WERI-Rb-1 (cell line): ENCODE measurements at regions not wholly inside any gene's neighbourhood (a gene's known extent, or its start where the extent isn't known, plus 50 kb on each side); places are given as distances from the start of the nearest gene placed in this dataset.
"Not testable (repeated sequence)": the region's sequence is repeated elsewhere in the genome, so short reads cannot be mapped to it uniquely, and the experiment has no call there.

ENCODE experiments used
- DNase-seq: peaks from one replicate; pipeline ENCODE4 v3.0.0-alpha.2; 2020
- H3K27ac ChIP-seq: fragments of 250-450 bp; sonication (Bioruptor Pico); 2 replicates; pipeline ENCODE4 v1.5.1; 2020; ENCODE audit warnings: mild to moderate bottlenecking, moderate library complexity
- H3K27me3 ChIP-seq: fragments of 250-450 bp; sonication (Bioruptor Pico); 2 replicates; pipeline ENCODE4 v1.5.1; 2021; ENCODE audit warnings: mild to moderate bottlenecking, low read depth, moderate library complexity; ENCODE audit not compliant: insufficient read depth, severe bottlenecking
- H3K36me3 ChIP-seq: fragments of 250-450 bp; sonication (Bioruptor Pico); 2 replicates; pipeline ENCODE4 v1.5.1; 2020; ENCODE audit warnings: mild to moderate bottlenecking, moderate library complexity
- H3K4me3 ChIP-seq: 2 replicates; pipeline ENCODE4 v1.5.1; 2011; ENCODE audit warnings: low read depth, mild to moderate bottlenecking, control low read depth, low read length
- H3K9me3 ChIP-seq: fragments of 250-450 bp; sonication (Bioruptor Pico); 2 replicates; pipeline ENCODE4 v1.5.1; 2021; ENCODE audit warnings: mild to moderate bottlenecking, moderate library complexity; ENCODE audit not compliant: severe bottlenecking
- TF ChIP-seq, protein P1 (sequence below): IDR thresholded peaks from 2 replicates; pipeline ENCODE4 v1.5.1; 2011; ENCODE audit warnings: low read depth, mild to moderate bottlenecking, control low read depth, inconsistent platforms, low read length

DNA sequence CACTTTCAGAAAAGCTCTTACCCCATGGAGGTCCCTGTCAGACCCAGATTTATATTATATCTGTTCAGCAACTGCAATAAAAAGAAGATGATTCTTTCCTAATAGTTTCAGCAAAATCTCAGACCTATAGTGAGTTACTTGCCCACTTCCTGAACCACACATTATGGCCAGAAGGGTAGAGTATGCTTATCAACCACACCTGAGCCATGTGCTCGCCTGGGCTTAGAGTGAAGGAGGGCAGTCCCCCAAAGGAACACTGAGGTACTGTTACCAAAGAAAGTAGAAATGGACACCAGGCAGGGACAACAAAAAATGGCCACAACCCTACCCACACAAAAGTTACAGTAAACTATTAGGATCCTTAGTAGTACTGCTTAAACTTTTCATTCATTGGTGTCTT lies 128.7 kb downstream of the ZNF608 start:
- Histone ChIP-seq H3K27ac (no peak overlapping the region), H3K27me3 (no peaks in the 10 kb centered on the region), H3K9me3 (no peaks in the 10 kb centered on the region), H3K36me3 (no peaks in the 10 kb centered on the region), H3K4me3 (no peak overlapping the region)
- TF ChIP-seq, protein P1, sequence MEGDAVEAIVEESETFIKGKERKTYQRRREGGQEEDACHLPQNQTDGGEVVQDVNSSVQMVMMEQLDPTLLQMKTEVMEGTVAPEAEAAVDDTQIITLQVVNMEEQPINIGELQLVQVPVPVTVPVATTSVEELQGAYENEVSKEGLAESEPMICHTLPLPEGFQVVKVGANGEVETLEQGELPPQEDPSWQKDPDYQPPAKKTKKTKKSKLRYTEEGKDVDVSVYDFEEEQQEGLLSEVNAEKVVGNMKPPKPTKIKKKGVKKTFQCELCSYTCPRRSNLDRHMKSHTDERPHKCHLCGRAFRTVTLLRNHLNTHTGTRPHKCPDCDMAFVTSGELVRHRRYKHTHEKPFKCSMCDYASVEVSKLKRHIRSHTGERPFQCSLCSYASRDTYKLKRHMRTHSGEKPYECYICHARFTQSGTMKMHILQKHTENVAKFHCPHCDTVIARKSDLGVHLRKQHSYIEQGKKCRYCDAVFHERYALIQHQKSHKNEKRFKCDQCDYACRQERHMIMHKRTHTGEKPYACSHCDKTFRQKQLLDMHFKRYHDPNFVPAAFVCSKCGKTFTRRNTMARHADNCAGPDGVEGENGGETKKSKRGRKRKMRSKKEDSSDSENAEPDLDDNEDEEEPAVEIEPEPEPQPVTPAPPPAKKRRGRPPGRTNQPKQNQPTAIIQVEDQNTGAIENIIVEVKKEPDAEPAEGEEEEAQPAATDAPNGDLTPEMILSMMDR = no peak
- no peak for DNase-seq

DNA sequence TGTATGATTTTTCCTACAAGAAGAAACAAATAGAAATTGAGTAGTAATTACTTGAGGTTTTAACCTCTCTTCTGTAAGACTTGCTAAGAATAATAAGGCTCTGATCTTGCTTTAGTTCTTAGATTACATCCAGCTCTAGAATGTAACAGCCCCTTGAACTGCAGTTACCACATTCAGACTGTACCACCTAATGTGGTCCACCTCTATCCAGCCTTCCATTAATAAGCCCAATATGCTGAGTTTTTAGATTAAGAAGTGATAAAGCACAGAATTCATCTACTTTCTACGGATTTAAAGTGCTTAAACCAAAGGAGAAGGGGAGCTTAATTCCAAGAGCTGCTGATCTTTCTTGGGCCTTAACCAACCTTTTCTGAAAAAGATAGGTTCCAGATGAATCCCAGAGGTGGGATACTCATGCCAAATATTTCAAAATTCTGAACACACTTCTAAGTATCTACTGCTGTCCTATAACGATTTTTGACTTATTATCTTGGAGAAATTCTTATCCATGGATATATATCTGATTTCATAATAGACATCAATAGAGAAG lies 131.5 kb downstream of the ZNF608 start:
- Histone ChIP-seq H3K36me3 (no peaks in the 10 kb centered on the region), H3K27ac (no peak overlapping the region), H3K4me3 (no peak overlapping the region), H3K9me3 (no peaks in the 10 kb centered on the region), H3K27me3 (no peaks in the 10 kb centered on the region)
- DNase-seq = no peak
- TF ChIP-seq, protein P1 = no peak

DNA sequence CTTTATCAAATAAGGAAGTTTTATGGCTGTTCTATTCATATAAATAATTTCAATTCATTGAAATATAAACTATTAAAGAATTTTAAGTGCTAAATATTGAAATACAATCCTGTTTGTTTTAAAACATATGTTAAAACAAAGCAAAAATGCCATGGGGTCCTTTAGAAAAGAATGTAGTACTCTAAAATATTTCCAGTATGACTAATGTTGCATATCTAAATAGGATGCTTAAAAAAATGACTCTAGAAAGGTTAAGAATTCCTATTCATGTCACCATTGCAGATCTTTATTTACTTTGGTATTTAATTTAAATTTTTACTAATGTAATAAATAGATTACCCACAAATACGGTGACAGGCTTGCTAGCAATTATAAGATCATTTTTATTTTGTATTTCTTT lies 132.3 kb downstream of the ZNF608 start:
- no peaks in the 10 kb centered on the region for H3K9me3 ChIP-seq
- H3K36me3 ChIP-seq = no peaks in the 10 kb centered on the region
- TF ChIP-seq, protein P1 = no peak
- H3K27me3 ChIP-seq = no peaks in the 10 kb centered on the region
- H3K4me3 ChIP-seq = no peak overlapping the region
- H3K27ac ChIP-seq = no peak overlapping the region
- no peak for DNase-seq

DNA sequence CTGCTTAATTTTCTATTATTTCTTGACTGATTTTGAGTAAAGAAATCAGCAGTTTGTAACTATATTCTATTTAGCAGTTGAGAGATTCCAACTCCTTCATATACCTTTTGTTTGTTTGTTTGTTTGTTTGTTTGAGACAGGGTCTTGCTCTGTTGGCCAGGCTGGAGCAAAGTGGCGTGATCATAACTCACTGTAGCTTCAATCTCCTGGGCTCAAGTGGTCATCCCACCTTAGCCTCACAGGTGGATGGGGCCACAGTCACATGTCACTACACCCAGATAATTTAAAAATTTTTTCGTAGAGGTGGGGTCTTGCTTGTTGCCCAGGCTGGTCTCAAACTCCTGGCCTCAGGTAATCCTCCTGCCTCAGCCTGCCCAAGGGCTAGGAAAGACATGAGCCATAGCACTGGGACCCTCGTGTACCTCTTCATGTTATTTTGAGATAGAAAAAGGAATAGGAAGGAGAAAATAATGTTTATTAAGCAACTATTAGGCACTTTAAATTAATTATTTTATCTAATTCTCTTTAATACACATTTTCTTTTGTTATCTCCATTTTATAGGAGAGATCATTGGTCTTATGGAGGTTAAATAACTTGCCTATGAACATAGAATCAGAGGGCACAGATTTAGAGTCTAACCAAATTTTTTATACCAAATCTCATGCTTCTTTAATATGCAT lies 133.0 kb downstream of the ZNF608 start:
- no peak overlapping the region for H3K4me3 ChIP-seq
- DNase-seq = no peak
- no peaks in the 10 kb centered on the region for H3K27me3 ChIP-seq
- no peaks in the 10 kb centered on the region for H3K9me3 ChIP-seq
- TF ChIP-seq, protein P1 = no peak
- H3K36me3 ChIP-seq = no peaks in the 10 kb centered on the region
- H3K27ac ChIP-seq = no peak overlapping the region

DNA sequence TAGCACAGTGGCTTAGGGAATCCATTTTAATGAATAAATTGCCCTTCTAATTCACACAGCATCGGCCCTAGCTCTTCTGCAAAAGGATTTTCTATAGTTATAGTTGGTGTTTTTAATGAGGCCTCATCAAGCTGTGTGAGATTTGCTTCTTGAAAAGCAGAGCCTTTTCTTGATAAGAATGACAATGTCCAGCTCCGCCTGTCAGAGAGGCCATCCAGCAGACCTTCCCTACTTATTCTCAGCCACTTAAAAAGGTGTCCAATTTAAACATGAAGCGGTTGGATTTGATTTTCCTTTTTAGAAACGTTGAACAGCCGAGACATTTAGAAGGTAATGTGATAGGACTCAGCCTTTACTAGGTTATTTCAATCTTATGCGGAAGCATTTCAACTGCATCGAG lies 134.4 kb downstream of the ZNF608 start:
- no peaks in the 10 kb centered on the region for H3K27me3 ChIP-seq
- DNase-seq = no peak
- H3K9me3 ChIP-seq = no peaks in the 10 kb centered on the region
- TF ChIP-seq, protein P1 = no peak
- no peak overlapping the region for H3K4me3 ChIP-seq
- H3K27ac ChIP-seq = no peak overlapping the region
- H3K36me3 ChIP-seq = no peaks in the 10 kb centered on the region

DNA sequence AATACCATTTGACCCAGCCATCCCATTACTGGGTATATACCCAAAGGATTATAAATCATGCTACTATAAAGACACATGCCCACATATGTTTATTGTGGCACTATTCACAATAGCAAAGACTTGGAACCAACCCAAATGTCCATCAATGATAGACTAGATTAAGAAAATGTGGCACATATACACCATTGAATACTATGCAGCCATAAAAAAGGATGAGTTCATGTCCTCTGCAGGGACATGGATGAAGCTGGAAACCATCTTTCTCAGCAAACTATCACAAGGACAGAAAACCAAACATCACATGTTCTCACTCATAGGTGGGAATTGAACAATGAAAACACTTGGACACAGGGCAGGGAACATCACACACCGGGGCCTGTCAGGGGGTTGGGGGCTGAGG lies 135.2 kb downstream of the ZNF608 start:
- not testable (repeated sequence) for H3K27ac ChIP-seq, H3K36me3 ChIP-seq, H3K27me3 ChIP-seq, DNase-seq, H3K4me3 ChIP-seq, H3K9me3 ChIP-seq

DNA sequence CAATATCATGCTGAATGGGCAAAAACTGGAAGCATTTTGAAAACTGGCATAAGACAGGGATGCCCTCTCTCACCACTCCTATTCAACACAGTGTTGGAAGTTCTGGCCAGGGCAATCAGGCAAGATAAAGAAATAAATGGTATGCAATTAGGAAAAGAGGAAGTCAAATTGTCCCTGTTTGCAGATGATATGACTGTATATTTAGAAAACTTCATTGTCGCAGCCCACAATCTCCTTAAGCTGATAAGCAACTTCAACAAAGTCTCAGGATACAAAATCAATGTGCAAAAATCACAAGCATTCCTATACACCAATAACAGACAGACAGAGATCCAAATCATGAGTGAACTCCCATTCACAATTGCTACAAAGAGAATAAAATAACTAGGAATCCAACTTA lies 136.8 kb downstream of the ZNF608 start:
- not testable (repeated sequence) for H3K27me3 ChIP-seq, H3K9me3 ChIP-seq, H3K36me3 ChIP-seq, H3K4me3 ChIP-seq, DNase-seq, H3K27ac ChIP-seq
